ENCODE measurements at regions not wholly inside any gene's neighbourhood (a gene's known extent, or its start where the extent isn't known, plus 50 kb on each side); places are given as distances from the start of the nearest gene placed in this dataset.

DNA sequence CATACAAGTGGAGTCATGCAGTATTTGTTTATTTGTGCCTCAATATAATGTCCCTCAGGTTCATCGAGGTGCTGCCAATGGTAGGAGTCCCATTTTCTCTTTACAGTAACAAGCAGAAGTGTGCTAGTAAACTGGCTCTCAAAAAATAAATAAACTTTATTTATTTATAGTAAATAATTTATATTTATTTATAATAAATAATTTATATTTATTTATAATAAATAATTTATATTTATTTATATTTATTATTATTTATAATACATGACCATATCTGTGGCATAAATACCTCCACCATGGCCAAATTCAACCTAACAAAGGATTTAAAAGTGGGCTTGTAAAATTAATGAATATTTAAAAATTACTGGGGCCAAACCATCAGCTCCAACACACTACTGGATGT, 464.9 kb upstream of the NWD2 start:
- TF ChIP-seq, protein P1, sequence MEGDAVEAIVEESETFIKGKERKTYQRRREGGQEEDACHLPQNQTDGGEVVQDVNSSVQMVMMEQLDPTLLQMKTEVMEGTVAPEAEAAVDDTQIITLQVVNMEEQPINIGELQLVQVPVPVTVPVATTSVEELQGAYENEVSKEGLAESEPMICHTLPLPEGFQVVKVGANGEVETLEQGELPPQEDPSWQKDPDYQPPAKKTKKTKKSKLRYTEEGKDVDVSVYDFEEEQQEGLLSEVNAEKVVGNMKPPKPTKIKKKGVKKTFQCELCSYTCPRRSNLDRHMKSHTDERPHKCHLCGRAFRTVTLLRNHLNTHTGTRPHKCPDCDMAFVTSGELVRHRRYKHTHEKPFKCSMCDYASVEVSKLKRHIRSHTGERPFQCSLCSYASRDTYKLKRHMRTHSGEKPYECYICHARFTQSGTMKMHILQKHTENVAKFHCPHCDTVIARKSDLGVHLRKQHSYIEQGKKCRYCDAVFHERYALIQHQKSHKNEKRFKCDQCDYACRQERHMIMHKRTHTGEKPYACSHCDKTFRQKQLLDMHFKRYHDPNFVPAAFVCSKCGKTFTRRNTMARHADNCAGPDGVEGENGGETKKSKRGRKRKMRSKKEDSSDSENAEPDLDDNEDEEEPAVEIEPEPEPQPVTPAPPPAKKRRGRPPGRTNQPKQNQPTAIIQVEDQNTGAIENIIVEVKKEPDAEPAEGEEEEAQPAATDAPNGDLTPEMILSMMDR (IDR thresholded peaks at IDR 0.05): no peak
- TF ChIP-seq EP300 (IDR thresholded peaks at IDR 0.05) (no peak), POLR2A (IDR thresholded peaks at IDR 0.05) (no peak)
